GM12864 (cell line): ENCODE measurements at regions not wholly inside any gene's neighbourhood (a gene's known extent, or its start where the extent isn't known, plus 50 kb on each side); places are given as distances from the start of the nearest gene placed in this dataset.
"Not testable (repeated sequence)": the region's sequence is repeated elsewhere in the genome, so short reads cannot be mapped to it uniquely, and the experiment has no call there.

ENCODE experiments used
- DNase-seq: peaks from one replicate; pipeline ENCODE4 v3.0.0-alpha.2; 2011; ENCODE audit warnings: low read depth
- H3K4me3 ChIP-seq: 2 replicates; pipeline ENCODE4 v1.5.1; 2011; ENCODE audit warnings: mild to moderate bottlenecking, low read depth, low read length, control low read depth
- TF ChIP-seq, protein P1 (sequence below): IDR thresholded peaks from 2 replicates; pipeline ENCODE4 v1.5.1; 2011; ENCODE audit warnings: low read depth, mild to moderate bottlenecking, moderate library complexity, low read length, control low read depth, inconsistent platforms; ENCODE audit errors: missing control alignments

DNA sequence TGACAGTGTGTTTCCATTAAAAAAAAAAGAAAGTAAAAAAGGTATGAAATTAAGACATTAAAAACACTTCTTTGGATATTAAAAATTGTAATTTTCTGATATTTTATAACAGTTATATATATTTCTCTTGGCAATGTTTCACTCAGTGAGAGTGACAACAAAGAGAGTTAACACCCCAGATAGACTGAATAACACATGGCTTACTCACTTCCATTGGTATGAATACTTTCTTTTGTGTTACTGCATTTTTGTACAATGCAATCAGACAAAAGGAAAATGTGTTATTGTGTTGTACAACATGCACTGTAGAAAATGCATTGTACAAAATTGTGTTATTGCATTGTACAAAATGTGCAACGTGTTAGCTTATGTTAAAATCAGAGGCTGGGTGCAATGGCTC, 676.6 kb upstream of the AMELY start:
- H3K4me3 ChIP-seq, DNase-seq: not testable (repeated sequence)

DNA sequence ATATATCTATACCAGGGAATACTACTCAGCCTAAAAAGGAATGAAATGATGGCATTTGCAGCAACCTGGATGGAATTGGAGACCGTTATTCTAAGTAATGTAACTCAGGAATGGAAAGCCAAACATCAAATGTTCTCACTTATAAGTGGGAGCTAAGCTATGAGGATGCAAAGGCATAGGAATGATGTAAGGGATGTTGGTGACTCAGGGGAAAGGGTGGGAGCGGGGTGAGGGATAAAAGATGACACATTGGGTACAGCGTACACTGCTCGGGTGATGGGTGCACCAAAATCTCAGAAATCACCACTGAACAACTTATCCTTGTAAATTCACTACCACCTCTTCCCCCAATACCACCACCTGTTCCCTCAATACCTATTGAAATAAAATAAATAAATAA, 651.0 kb upstream of the AMELY start:
- TF ChIP-seq, protein P1, sequence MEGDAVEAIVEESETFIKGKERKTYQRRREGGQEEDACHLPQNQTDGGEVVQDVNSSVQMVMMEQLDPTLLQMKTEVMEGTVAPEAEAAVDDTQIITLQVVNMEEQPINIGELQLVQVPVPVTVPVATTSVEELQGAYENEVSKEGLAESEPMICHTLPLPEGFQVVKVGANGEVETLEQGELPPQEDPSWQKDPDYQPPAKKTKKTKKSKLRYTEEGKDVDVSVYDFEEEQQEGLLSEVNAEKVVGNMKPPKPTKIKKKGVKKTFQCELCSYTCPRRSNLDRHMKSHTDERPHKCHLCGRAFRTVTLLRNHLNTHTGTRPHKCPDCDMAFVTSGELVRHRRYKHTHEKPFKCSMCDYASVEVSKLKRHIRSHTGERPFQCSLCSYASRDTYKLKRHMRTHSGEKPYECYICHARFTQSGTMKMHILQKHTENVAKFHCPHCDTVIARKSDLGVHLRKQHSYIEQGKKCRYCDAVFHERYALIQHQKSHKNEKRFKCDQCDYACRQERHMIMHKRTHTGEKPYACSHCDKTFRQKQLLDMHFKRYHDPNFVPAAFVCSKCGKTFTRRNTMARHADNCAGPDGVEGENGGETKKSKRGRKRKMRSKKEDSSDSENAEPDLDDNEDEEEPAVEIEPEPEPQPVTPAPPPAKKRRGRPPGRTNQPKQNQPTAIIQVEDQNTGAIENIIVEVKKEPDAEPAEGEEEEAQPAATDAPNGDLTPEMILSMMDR: no peak

DNA sequence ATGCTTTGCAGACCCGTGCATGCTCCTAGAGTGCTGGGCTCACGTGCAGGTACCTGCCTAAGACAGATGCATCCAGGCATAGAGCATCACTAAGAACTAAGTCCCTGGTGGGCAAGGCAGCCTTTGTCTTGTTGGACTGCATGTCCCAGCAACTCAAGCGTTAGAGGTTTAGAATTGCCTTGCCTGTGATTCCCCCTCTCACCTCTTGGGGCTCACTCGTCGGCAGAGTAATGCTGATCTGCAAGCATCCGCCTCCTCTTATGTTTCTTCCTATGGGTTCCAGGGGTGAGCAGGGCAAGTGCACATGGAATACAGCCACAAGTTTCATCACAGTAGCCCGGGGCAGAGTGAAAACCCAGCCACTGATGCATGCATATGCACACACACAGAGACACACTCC, 646.1 kb upstream of the AMELY start:
- TF ChIP-seq, protein P1: peak; percentile 63
- no peak for DNase-seq
- H3K4me3 ChIP-seq: no peak overlapping the region

More for the DNA sequence above, 651.0 kb upstream of the AMELY start:
- no peak for DNase-seq
- no peak overlapping the region for H3K4me3 ChIP-seq

DNA sequence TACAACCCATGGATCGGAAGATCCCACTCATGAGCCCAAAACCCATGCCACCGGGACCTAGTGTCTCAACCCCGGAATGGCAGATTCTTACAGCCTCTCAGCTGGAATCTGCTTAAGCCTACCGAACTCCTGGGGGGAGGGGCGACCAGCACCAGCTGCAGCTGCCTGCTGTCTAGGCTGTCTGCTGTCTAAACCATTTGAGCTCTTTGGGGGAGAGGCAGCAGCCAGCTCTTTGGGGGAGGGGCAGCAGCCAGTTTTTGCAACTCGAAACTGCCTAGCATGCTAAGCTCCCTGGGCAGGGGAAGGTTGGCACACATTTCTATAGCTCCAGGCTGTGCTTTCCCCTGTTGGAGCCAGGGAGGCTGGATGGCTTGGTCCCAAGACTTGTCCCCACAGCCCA, 643.5 kb upstream of the AMELY start:
- no peak for DNase-seq

DNA sequence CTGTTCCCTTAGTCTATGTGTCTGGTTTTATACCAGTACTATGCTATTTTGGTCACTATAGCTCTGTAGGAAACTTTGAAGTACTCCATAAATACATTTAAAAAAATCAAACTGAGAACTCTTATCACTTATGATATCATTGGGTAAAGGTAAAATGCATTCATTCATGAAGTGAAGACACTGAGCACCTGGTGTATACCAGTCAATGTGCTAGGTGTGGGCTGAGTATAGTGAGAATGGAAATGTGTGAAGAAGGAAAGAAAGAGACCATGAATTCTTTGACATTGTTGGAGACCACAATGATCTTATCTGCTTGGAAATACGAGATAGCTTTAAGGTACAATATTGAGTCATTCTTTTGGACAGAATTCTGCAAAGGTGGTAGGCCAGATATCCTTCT, 633.5 kb upstream of the AMELY start:
- TF ChIP-seq, protein P1: no peak
- no peak overlapping the region for H3K4me3 ChIP-seq
- no peak for DNase-seq

More for the DNA sequence above, 643.5 kb upstream of the AMELY start:
- no peak overlapping the region for H3K4me3 ChIP-seq
- TF ChIP-seq, protein P1: no peak

DNA sequence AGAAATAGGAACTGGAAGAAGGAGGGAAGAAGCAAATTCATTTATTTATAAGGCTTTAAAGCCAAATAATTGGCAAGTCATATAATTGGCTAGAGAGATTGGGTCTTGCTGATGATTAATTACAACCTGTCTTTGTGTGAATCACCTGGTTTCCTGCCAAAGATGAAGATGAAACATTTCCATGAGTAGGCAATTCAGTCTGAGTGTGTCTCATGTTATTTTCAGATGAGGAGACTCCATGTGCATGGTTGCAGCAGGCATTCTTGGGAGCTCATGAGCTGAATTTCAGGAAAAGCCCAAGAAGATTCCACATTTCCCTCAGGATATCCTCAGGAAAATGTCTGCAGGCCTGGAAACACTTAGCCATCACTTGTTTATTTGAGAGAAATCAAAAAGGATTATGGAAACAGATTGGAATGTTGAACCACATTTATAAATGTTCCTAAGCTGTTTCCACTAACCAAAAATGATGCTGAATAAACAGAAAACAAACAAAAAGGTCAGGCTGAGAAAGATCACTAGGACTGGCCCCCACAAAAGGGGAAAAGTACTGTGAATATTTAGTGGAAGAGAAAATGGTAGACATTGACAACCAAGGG, 632.7 kb upstream of the AMELY start:
- TF ChIP-seq, protein P1: no peak
- no peak for DNase-seq
- H3K4me3 ChIP-seq: no peak overlapping the region

DNA sequence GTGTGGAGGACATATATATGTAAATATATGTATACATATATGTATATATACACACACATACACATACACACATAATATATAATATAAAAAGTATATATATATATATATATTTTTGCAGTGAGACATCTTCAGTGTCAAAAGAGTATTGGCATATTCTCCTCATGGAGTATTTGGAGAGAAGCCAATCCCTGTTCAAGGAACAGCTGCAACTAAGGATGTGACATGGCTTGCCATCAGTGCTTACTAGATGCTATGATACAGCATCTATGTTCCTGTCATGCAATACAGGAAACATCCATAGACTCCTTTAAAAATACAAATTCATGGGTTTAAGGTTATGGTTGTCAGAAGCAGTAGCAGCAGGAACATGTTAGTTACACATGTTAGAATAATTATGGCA, 632.0 kb upstream of the AMELY start:
- TF ChIP-seq, protein P1: no peak
- no peak overlapping the region for H3K4me3 ChIP-seq
- DNase-seq: no peak
